ENCODE measurements at regions not wholly inside any gene's neighbourhood (a gene's known extent, or its start where the extent isn't known, plus 50 kb on each side); places are given as distances from the start of the nearest gene placed in this dataset.

- no peaks in the 10 kb centered on the region for H3K36me3 ChIP-seq (ENCODE audit: control insufficient read depth, insufficient read depth, low read length)
- H3K4me3 ChIP-seq (ENCODE audit: low read depth, low read length), result no peak overlapping the region
- no peak overlapping the region for H3K27ac ChIP-seq
- peak overlapping the region; percentile 60 for H2AFZ ChIP-seq
- H3K4me1 ChIP-seq, result peaks cover 41% of the 10 kb centered on the region
- H3K9me3 ChIP-seq (ENCODE audit: control insufficient read depth, low read length), result no peaks in the 10 kb centered on the region
- no peak overlapping the region for H3K9ac ChIP-seq
- no peak overlapping the region for H3K4me2 ChIP-seq (ENCODE audit: low read length)
- no peak for TF ChIP-seq CTCF (IDR thresholded peaks at IDR 0.05)
- H3K79me2 ChIP-seq, result no peaks in the 10 kb centered on the region
- no peaks in the 10 kb centered on the region for H3K27me3 ChIP-seq (ENCODE audit: control insufficient read depth, insufficient read depth, low read length)
Measured at GRCh38 chr1:116320874-116321273, 52.2 kb upstream of the ATP1A1 start.

GRCh38 chr1:116321766-116322175, 51.3 kb upstream of the ATP1A1 start:
- peak overlapping the region; percentile 60 for H2AFZ ChIP-seq
- H3K4me1 ChIP-seq, result peaks cover 47% of the 10 kb centered on the region
- H3K9ac ChIP-seq, result no peak overlapping the region
- H3K79me2 ChIP-seq, result no peaks in the 10 kb centered on the region
- no peak overlapping the region for H3K4me3 ChIP-seq (ENCODE audit: low read depth, low read length)
- no peak overlapping the region for H3K4me2 ChIP-seq (ENCODE audit: low read length)
- no peaks in the 10 kb centered on the region for H3K27me3 ChIP-seq (ENCODE audit: control insufficient read depth, insufficient read depth, low read length)
- H3K9me3 ChIP-seq (ENCODE audit: control insufficient read depth, low read length), result no peaks in the 10 kb centered on the region
- H3K36me3 ChIP-seq (ENCODE audit: control insufficient read depth, insufficient read depth, low read length), result no peaks in the 10 kb centered on the region
- no peak for TF ChIP-seq CTCF (IDR thresholded peaks at IDR 0.05)
- no peak overlapping the region for H3K27ac ChIP-seq

GRCh38 chr1:116322752-116323405, 50.2 kb upstream of the ATP1A1 start:
- peak overlapping the region; percentile 18 for H3K4me2 ChIP-seq (ENCODE audit: low read length)
- H3K27me3 ChIP-seq (ENCODE audit: control insufficient read depth, insufficient read depth, low read length), result no peaks in the 10 kb centered on the region
- no peaks in the 10 kb centered on the region for H3K79me2 ChIP-seq
- no peak overlapping the region for H3K4me3 ChIP-seq (ENCODE audit: low read depth, low read length)
- H3K9me3 ChIP-seq (ENCODE audit: control insufficient read depth, low read length), result no peaks in the 10 kb centered on the region
- H3K9ac ChIP-seq, result no peak overlapping the region
- H2AFZ ChIP-seq, result no peak overlapping the region
- no peak for TF ChIP-seq CTCF (IDR thresholded peaks at IDR 0.05)
- H3K4me1 ChIP-seq, result peaks cover 46% of the 10 kb centered on the region
- H3K36me3 ChIP-seq (ENCODE audit: control insufficient read depth, insufficient read depth, low read length), result no peaks in the 10 kb centered on the region
- H3K27ac ChIP-seq, result peak overlapping the region; percentile 19
